Hypothalamus (tissue), 51 donors: ENCODE measurements at regions not wholly inside any gene's neighbourhood (a gene's known extent, or its start where the extent isn't known, plus 50 kb on each side); places are given as distances from the start of the nearest gene placed in this dataset.

Source experiments
- DNase-seq, 51 donors: peaks; one replicate each; lab custom pipeline; 2025; lab: John Stamatoyannopoulos, UW

DNA sequence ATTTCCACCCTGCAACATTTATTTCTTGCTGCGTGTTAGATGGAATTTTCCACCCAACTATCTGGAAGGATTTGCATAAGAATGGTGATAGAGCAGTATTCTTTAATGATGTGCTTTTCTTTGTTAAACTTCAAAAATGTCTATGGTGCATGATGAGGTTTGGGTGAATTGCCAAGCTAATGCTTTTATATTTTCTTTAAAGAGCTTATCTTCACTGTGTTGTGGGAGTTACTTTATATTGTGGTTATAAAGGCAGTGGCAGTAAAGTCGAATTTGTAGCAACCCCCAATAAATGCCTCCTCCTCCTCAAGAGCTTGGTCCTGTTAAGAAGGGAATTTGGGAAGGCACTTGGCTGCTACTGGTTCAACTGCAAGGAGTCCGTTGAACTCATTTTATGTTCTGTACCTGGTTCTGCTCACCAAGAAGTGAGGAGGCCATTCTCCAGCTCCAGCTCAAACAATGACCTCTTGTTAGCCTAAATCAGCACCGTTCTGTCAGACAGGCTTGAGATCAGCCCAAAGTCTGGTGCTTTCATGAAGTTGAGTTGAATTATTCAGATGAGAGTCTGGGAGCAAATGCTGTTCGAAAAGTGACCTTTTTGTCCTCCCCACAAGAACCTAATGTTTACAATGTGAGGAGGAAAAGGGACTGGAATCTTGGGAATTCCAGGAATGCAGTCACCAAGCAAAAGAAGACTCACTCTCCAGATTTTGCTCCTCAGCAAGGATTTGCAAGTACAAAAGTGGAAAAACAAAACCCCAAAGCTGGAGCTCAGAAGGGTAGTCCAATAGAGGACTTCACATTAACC, 217.0 kb downstream of the TMEM38B start:
- peak in 2 of 51 donors; percentile 3 to 71 for DNase-seq

DNA sequence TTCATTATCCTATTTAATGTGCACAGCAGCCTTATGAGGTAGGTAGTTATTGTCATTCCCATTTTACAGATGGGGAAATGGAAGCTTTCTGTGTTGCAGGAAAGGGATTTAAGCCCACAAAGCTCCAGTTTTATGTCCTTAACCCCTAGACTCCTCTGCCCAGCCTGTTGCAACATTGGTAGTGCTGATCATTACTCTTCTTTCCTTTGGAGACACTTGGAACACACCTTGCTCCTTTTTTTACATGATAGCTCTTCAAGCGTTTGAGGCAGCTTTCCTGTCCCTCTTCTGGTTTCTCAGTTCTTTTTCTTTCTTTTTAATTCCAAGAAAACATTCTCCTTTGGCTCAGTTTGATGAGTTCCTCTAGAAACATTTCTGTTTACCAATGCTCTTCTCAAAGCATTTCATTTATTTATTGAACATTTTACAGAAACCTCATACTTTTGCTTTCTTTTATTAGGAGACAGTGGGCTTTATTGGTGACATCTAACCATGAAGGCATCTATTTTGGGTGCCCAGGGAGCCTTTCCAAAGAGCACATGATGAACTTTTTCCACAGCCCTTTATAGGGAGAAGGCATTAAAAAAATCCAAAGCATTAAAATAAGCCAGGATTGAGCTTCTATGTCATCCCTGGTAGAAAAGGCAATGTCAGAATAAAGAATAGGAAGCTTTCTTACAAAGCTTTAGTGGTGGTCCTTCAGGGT, 218.0 kb downstream of the TMEM38B start:
- no peak for DNase-seq

DNA sequence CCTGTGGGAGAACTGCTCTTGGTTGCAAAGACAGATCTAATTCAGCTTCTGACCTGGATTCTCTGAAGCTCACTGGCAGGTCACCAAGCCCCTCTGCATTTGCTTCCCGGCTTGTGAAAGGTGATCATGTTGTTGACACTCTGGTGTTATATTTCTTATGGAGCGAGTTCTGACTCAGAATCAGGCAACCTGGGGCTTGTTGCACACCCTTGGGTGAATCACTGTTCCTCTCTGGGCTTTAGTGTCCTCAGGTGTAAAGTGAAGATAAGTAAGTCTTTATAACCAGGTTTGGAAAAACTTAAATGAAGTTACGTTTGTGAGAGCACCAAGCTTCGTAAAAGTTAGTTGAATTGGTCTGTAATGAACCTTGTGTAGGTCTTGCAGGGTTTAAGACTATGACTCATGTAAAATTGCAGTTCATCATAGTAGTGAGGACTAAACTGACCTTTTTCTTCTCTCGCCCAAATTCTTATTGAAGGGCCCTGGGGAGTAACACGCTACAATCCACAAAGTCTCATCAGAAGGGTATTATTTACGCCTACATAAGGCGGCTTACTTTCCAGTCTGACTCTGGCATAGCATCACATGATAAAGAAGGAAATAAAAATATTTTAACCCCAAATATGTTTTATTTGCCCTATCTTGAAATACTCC, 218.6 kb downstream of the TMEM38B start:
- no peak for DNase-seq

DNA sequence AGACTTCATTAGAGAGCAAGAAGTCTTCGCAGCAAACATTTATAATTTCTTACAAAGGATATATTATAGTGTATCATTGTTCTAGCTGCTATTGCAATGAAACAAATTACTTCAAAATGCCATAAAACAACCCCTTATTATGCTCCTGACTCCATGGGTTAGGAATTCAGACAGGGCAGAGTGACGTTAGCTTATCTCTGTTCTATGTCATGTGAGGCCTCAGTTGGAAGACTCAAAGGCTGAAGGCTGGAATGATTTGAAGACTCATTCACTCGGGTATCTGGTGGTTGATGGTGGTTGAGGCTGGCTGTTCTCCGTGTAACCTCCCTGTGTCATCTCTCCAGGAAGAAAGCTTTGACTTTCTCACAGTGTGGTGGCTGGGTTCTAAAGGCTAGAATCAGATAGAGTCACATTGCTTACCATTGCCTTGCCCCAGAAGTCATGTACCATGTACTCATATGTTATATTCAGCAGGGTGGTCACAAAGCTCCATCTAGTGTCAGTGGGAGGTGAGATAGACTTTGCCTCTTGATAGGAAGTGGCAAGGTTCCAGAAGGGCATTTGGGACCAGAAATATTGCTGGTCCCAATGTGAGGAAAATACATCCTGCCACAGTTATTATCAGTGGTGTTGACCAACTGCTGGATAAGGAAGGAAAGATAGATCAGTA, 226.9 kb downstream of the TMEM38B start:
- no peak for DNase-seq

DNA sequence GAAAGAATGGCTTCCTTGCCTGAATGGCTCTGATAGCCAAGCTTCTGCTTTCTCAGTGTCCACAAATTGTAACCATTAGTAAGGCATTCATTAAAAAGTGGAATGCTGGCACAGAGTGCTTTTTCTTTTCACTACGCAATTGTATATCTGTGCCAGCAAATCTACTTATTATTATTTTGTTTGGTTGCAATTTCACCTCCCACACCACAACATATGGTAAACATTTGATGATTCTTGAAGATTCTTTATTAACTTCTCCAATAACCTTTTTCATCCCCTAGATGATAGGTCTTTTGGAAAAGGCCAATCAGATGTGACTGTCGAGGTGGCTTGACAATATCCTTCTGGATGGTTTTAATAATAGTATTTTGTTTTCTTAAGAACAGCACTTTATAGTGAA, 234.1 kb downstream of the TMEM38B start:
- DNase-seq = no peak

DNA sequence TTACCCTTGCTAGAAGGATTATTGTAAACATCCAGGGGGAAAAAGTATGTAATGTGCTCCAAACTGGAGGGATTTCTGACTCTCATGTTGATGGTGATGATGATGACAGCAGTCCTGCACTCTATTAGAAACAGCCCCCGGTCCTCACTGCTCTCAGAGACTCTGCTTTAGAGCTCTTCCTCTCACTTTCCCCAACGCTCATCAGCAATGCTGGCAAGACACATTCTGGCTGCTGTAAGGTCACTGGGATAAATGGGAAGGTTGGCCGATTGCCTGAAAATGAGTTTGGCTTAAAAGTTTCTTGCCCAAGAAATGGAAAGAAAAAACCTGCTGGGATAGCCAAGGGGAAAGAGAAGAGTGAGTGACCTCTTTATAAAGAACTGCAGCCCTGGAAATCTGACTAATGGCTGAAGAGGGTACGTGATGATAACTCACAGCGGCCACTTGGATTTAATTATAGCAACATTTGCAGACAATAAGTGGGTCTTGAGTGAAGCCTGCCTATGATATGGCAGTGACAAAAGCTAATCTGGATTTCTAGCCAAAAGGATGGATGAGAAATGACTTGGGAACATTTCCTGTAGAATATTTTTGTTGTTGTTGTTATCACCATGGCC, 235.8 kb downstream of the TMEM38B start:
- DNase-seq = peak in 3 of 51 donors; percentile 2 to 11 (median 11)

DNA sequence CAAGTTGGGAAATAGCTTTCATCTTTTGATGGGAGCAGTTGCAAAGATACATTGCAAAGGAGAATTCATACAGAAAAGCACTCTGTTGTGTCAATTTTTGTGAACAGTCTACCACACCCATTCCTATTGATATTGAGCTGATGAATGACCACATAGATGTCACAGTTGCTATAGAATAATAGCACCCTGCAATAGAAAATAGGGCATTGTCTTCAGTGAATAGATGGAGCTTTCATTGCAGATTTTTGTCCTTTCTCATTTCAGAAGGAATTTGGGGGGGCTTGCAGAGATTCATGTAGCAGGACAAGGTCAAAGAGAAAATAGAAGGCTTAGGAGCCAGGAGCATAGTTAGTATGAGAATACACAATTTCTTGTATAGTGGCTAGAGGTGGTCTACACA, 237.9 kb downstream of the TMEM38B start:
- DNase-seq = peak in 1 of 51 donors; percentile 59

DNA sequence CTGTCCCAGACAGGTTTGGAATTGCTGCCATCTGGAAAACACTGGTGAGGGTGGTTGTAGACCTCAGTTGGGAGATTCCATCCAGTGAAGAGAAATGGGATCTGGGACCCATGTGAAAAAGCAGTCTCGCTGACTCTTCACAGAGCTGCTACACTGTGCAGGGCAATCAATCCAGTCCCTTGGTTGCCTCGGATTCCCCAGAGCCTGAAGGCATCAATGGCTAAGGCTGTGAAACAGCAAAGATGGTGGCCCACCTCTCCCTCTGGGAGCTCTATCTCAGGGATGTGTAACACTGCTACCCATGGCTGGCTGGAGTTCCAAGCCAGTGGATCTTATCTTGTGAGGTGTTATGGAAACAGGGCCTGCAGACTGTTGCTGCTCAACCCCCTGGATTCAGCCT, 256.1 kb downstream of the TMEM38B start:
- DNase-seq = no peak

DNA sequence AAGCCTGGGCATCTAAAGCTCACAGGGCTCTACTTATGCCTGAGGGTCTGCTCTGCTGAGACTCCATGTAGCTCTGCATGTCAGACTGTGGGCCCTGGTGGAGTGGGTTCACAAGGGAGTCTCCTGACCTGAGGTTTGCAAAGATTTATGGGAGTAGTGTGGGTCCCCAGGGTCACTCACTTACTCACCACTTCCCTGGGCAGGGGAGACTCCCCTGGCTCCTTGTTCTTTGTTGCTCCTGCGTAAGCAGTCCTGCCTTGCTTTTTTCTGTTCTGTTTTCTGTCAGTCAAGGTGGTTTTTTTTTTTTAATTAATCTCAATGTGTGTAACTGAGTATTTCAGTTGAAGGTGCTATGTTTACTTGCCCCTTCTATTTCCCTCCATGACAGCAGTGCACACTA, 256.6 kb downstream of the TMEM38B start:
- no peak for DNase-seq

DNA sequence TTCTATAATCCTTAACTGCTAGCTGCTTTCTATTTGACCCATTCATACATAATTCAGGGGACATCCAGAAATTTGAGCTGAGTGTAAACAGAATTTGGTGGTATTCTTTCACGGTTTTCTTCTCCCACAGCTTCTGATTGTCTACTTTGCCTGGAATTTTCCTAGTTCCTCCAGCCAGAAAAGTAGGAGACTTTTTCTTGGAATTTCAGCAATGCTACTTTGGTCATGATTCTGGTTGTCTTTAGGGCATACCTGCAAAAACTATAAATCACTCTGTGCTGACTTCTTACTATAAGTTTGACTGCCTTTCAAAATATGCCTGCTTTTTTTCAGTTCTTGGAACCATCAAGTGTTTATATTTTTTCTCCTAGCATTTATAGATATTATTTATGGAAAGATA, 260.2 kb downstream of the TMEM38B start:
- no peak for DNase-seq

DNA sequence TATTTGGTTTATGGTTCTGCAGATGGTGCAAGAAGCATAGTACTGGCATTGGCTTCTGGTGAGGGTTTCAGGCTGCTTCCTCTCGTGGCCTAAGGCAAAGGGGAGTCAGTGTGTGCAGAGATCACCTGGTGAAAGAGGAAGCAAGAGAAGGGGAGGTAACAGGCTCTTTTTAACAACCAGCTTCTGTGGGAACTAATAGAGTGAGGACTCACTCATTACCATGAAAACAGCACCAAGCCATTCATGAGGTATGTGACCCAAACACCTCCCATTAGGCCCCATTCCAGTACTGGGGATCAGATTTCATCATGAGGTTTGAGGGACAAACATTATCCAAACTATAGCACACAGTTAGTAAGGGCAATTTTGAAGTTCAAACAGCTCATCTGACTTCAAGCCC, 263.5 kb downstream of the TMEM38B start:
- DNase-seq = no peak

DNA sequence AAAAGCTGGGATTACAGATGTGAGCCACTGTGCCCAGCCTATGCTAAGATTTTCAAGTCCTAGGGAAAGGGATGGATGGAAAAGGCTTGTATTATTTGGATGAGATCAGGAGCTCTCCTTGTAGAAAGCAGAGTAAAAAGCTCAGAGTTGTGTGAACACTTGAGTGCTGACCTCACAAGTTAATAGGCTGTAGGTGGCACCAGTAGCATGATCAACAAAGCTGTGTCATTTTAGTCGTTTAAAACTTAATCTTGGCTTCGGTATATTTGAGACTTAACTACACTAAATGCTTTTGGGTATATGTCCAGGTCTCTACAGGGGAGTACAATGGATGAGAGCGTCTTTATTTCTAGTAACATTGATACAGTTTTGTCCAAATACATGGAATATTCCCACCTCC, 264.2 kb downstream of the TMEM38B start:
- DNase-seq = no peak

DNA sequence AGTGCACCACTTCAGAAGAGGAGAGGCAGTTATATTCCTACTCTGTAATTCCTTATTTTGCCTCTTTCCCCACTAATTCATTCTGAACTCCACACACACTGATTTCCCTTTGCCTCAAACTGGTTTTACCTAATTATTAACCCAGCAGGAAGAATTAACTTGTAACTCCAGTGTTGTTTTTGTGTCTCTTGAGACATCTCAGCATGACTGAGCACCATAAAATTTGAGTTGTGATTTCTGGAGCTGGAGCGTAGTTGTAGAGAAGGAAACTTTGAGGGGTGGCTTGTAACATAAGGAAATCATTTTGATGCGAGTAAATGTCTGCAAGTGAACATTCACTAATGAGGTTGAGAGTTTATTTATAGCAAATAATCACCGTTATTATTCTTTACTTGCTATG, 265.2 kb downstream of the TMEM38B start:
- DNase-seq = no peak

DNA sequence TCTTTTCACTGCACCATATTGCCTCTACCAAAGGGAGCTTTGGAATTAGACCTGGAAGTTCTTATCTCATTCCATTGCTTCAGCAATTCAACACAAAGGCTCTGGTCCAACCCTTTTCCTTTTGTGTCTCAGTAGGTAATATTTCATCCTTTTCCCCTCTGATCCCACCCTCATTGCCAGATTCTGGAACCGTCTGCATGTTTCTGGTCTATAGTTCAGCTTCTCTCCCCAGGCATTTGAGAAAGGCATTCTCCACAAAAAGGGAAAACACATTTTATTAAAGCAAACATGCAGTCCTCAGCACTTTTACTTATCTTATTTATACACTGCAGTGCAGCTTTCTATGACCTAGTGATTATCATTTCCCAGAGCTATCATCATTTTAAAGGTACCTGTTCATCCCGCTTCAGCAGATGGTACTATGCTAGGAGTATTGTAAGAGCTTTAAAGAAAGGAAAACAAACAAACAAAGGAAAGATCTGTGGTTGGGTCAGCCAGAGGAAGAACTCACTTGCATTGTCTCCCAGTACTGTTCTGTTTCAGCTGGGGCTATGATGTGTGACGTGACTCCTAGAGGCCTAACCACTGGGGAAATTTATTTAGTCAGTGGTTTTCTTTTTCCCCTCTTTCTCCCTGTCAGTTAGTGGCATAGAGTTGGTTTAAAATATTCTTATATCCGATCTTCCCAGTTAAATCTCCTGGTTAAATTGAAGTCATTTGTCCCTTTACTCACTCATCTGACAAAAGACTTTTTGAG, 269.2 kb downstream of the TMEM38B start:
- no peak for DNase-seq

DNA sequence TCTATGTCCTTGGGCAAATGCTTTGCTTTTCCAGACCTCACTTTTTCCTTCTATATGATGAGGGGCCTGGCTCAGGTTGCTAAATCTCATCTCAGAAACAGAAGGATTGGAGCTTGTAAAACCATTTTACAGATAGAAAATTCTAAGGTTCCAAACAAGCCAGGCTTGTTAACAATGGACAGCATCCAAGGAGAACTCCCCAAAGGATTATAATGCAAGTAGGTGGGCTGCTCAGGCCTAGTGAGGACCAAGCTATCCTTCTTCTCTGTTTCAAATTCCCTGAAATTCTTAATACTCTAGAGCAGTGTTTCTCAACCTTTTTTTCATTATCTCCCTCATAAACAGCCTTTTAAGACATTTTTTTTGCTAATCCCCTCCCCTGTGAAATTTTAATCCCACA, 269.8 kb downstream of the TMEM38B start:
- no peak for DNase-seq

DNA sequence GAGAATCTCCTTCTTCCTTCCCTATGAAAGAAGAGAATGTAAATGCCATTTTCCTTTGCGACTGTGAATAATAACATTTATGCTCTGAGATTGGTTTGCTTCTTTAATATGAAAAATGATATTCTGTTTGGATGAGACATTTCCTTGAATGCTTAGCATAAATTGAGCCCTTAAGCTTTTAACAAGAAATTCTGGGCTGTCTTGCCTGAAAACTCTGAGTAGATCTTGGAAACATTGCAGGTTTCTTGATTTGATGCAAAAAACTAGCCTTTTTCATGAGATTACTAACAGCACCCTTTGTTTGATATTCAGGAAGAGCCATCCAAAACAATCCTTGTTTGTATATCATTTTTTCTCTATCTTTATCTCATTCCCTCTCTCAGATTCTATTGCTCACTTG, 272.5 kb downstream of the TMEM38B start:
- DNase-seq = no peak

DNA sequence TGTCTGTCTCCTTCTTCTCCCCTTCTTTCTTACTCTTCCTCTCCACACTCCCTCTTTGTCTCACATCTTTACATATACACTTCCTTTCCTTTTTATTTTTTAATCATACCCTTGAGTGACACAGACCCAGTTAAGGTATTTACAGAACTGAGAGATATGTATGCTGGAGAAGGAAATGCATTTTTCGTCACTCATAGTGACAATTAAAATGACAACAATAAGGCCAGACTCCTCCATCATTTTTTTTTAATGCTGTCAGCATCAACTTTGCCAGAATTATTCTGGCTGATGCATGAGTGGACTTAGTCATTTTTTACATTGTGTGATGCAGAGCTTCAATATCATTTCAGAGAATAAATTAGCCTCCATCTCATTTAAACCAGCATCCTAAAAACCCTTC, 272.9 kb downstream of the TMEM38B start:
- no peak for DNase-seq

DNA sequence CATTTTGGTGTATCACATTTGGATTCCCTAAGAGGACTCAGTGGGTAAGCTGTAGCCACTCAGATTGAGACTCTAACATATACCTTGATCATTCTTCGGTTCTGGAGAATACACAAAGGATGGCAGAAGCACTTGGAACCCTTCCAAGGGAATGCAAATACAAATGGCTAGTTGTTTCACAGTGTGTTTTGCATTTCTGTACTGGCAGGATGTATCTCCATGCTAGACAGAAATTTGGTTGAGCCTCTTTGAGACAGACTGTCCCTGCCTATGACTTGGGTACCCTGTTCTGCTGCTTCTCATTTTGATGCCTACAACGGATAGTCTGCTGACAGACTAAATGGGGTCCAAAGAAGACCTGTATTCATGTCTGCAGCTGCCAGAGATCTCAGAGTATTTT, 273.5 kb downstream of the TMEM38B start:
- peak in 5 of 51 donors; percentile 7 to 68 (median 31) for DNase-seq

DNA sequence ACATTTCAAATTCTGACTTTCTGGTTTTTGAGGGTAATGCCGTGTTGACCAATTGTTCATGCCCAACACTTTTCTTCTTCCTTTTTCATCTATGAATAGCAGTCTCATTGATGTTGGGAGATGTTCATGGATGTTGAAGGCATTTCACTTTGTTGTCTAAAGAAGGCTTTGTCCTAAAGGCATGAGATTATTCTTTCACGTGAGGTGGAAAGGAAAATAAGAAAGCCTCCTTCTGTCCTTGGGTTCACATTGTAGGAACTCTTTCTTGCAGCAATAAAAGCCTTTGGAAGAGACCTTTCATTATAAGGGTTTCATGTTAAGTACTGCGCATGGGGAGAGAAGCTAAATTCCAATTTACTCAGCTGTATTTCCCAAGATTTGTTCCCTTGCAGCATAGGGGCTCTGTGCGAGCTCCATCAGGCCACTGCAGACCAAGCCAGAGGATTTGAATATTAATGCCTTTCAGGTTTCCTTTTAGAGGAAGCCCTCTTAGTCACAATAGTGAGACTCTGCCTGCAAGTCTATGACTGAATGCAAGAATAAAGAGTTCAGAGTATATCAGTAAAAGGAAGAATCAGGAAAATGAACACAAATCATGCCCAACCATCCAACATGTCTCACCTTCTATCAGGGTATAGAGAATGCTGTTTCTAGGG, 274.6 kb downstream of the TMEM38B start:
- DNase-seq = no peak
